Neural progenitor cell (in vitro differentiated cells): ENCODE measurements at regions not wholly inside any gene's neighbourhood (a gene's known extent, or its start where the extent isn't known, plus 50 kb on each side); places are given as distances from the start of the nearest gene placed in this dataset.
A peak's percentile ranks its signal among the peaks of the same experiment; 100 is the strongest.

ENCODE experiments used
- DNase-seq: peaks from one replicate; pipeline ENCODE4 v3.0.0-alpha.2; 2016; ENCODE audit warnings: low spot score
- H2AFZ ChIP-seq: fragments of 200-600 bp; sonication (generic); replicated peaks from 2 replicates; pipeline ENCODE4 v1.6.1; 2016; ENCODE audit warnings: antibody characterized with exemption
- H3F3A ChIP-seq: fragments of 200-600 bp; sonication (generic); 2 replicates; pipeline ENCODE4 v1.6.1; 2016; ENCODE audit warnings: antibody characterized with exemption, low read depth
- H3K27ac ChIP-seq: fragments of 200-600 bp; sonication (generic); 2 replicates; pipeline ENCODE4 v1.5.1; 2016; ENCODE audit warnings: mild to moderate bottlenecking
- H3K27me3 ChIP-seq: fragments of 200-600 bp; sonication (generic); 2 replicates; pipeline ENCODE4 v1.6.1; 2016; ENCODE audit warnings: mild to moderate bottlenecking, moderate library complexity
- H3K36me3 ChIP-seq: fragments of 200-600 bp; sonication (generic); 2 replicates; pipeline ENCODE4 v1.5.1; 2016
- H3K4me1 ChIP-seq: fragments of 200-600 bp; sonication (generic); 2 replicates; pipeline ENCODE4 v1.6.1; 2016; ENCODE audit warnings: mixed run types
- H3K4me2 ChIP-seq: fragments of 200-600 bp; sonication (generic); 2 replicates; pipeline ENCODE4 v1.6.1; 2016
- H3K4me3 ChIP-seq: fragments of 200-600 bp; sonication (generic); 2 replicates; pipeline ENCODE4 v1.5.1; 2016
- H3K79me2 ChIP-seq: fragments of 200-600 bp; sonication (generic); 2 replicates; pipeline ENCODE4 v1.6.1; 2016; ENCODE audit warnings: low read depth
- H3K9ac ChIP-seq: fragments of 200-600 bp; sonication (generic); 2 replicates; pipeline ENCODE4 v1.6.1; 2016
- H3K9me3 ChIP-seq: fragments of 200-600 bp; sonication (generic); 2 replicates; pipeline ENCODE4 v1.5.1; 2016; ENCODE audit warnings: low read depth
- H4K20me1 ChIP-seq: fragments of 200-600 bp; sonication (generic); 2 replicates; pipeline ENCODE4 v1.6.1; 2016; ENCODE audit warnings: low read depth
- H3K27ac Mint-ChIP-seq: 3 replicates; pipeline ENCODE4 v1.8.0; 2021; ENCODE audit warnings: mixed read lengths
- H3K27me3 Mint-ChIP-seq: 2 replicates; pipeline ENCODE4 v1.8.0; 2022; ENCODE audit warnings: low read depth, mild to moderate bottlenecking, inconsistent platforms, moderate library complexity, mixed read lengths; ENCODE audit not compliant: insufficient read depth
- H3K36me3 Mint-ChIP-seq: 3 replicates; pipeline ENCODE4 v1.8.0; 2021; ENCODE audit warnings: mixed read lengths
- H3K4me1 Mint-ChIP-seq: 3 replicates; pipeline ENCODE4 v1.8.0; 2021; ENCODE audit warnings: mixed read lengths
- H3K4me3 Mint-ChIP-seq: 3 replicates; pipeline ENCODE4 v1.8.0; 2021; ENCODE audit warnings: mild to moderate bottlenecking, moderate library complexity, mixed read lengths
- H3K9me3 Mint-ChIP-seq: 3 replicates; pipeline ENCODE4 v1.8.0; 2020; ENCODE audit warnings: mixed read lengths
- EZH2 ChIP-seq: fragments of 200-600 bp; sonication (generic); IDR thresholded peaks from 2 replicates; pipeline ENCODE4 v1.6.1; 2017; ENCODE audit warnings: antibody characterized with exemption, mild to moderate bottlenecking, moderate library complexity
- EZH2phosphoT487 ChIP-seq: fragments of 200-600 bp; sonication (generic); IDR thresholded peaks from 2 replicates; pipeline ENCODE4 v1.6.1; 2017; ENCODE audit warnings: antibody characterized with exemption
- TF ChIP-seq, protein P1 (sequence below): fragments of 200-600 bp; sonication (generic); IDR thresholded peaks from 2 replicates; pipeline ENCODE4 v1.5.1; 2017; ENCODE audit warnings: antibody characterized with exemption, mild to moderate bottlenecking

DNA sequence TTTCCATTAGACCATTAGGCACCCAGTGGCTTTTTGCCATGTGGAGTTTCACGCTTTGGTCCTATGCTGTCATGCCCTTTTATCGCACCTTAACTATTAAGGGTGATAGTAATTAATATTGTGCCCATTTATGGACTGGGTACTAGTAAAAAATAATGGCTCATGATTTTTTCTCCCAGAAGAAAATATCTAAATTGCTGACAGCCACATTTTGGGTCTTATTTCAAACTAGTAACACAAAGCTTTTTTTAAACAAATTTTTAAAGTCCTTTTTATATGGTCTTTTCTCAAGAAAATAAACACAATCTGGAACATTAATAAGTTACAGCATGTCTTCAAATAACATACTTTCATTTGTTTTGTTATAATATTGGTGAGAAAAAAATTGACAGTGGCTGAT, 179.7 kb downstream of the ANKRD7 start:
- H2AFZ ChIP-seq, result no peak overlapping the region
- no peaks in the 10 kb centered on the region for H3F3A ChIP-seq
- no peaks in the 10 kb centered on the region for H4K20me1 ChIP-seq
- H3K27me3 ChIP-seq, result no peaks in the 10 kb centered on the region
- no peaks in the 10 kb centered on the region for H3K4me1 Mint-ChIP-seq
- H3K4me3 Mint-ChIP-seq, result no peak overlapping the region
- H3K4me2 ChIP-seq, result no peak overlapping the region
- H3K79me2 ChIP-seq, result no peaks in the 10 kb centered on the region
- DNase-seq, result no peak
- peaks cover 2% of the 10 kb centered on the region for H3K27me3 Mint-ChIP-seq
- H3K27ac Mint-ChIP-seq, result no peak overlapping the region
- no peaks in the 10 kb centered on the region for H3K9me3 ChIP-seq
- no peaks in the 10 kb centered on the region for H3K36me3 ChIP-seq
- no peaks in the 10 kb centered on the region for H3K4me1 ChIP-seq
- no peaks in the 10 kb centered on the region for H3K9me3 Mint-ChIP-seq
- no peaks in the 10 kb centered on the region for H3K36me3 Mint-ChIP-seq
- H3K9ac ChIP-seq, result no peak overlapping the region
- no peak overlapping the region for H3K4me3 ChIP-seq
- TF ChIP-seq EZH2phosphoT487 (no peak), EZH2 (no peak)
- TF ChIP-seq, protein P1, sequence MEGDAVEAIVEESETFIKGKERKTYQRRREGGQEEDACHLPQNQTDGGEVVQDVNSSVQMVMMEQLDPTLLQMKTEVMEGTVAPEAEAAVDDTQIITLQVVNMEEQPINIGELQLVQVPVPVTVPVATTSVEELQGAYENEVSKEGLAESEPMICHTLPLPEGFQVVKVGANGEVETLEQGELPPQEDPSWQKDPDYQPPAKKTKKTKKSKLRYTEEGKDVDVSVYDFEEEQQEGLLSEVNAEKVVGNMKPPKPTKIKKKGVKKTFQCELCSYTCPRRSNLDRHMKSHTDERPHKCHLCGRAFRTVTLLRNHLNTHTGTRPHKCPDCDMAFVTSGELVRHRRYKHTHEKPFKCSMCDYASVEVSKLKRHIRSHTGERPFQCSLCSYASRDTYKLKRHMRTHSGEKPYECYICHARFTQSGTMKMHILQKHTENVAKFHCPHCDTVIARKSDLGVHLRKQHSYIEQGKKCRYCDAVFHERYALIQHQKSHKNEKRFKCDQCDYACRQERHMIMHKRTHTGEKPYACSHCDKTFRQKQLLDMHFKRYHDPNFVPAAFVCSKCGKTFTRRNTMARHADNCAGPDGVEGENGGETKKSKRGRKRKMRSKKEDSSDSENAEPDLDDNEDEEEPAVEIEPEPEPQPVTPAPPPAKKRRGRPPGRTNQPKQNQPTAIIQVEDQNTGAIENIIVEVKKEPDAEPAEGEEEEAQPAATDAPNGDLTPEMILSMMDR, result no peak
- H3K27ac ChIP-seq, result no peak overlapping the region

DNA sequence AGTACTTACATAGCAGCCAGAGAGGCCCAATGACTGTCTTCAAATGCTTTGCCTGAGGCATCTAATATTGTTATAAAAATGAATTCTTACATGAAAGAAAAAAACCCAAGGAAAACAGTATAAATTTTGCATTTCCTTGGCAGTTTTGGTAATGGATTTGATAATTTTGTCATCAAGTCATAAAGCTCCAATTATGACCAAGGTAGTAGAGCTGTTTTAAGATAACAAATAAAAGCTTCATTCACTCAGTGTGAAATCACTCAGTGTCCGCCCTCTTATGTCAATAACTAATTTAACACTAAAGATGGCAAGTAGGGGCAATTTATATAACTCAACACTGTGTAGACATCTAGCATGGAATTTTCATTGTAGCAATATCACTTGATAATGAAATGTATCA, 193.9 kb downstream of the ANKRD7 start:
- no peak for DNase-seq
- H3K4me1 ChIP-seq, result no peaks in the 10 kb centered on the region
- H4K20me1 ChIP-seq, result no peaks in the 10 kb centered on the region
- H3K4me2 ChIP-seq, result no peak overlapping the region
- TF ChIP-seq EZH2, result no peak
- TF ChIP-seq EZH2phosphoT487, result no peak
- TF ChIP-seq, protein P1, result no peak
- Mint-ChIP-seq H3K9me3 (no peaks in the 10 kb centered on the region), H3K27me3 (no peaks in the 10 kb centered on the region), H3K36me3 (no peaks in the 10 kb centered on the region), H3K4me1 (no peaks in the 10 kb centered on the region), H3K27ac (no peak overlapping the region), H3K4me3 (no peak overlapping the region)
- no peak overlapping the region for H3K9ac ChIP-seq
- H3F3A ChIP-seq, result no peaks in the 10 kb centered on the region
- H3K27ac ChIP-seq, result no peak overlapping the region
- no peaks in the 10 kb centered on the region for H3K79me2 ChIP-seq
- H3K9me3 ChIP-seq, result no peaks in the 10 kb centered on the region
- H3K36me3 ChIP-seq, result no peaks in the 10 kb centered on the region
- no peaks in the 10 kb centered on the region for H3K27me3 ChIP-seq
- H3K4me3 ChIP-seq, result no peak overlapping the region
- H2AFZ ChIP-seq, result no peak overlapping the region

DNA sequence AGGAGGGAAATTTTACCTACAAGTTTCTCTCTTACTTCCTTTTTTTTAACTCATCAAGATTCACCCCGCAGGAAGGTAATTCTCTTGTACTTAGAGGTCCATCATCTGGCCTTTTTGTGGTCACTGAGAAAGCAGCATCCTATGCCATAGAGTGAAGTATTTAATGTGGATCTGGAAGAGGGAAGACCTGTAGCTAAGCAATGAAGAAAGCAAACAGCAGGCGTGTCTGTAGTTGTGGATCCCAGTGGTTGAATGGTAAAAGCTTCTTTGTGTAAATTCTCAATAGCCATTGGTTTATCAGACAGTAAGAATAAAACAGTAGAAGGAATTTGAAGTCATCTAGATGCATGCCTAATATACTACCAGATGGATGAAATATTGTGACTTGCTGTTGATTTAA, 196.4 kb downstream of the ANKRD7 start:
- H3K27me3 Mint-ChIP-seq, result no peaks in the 10 kb centered on the region
- peak overlapping the region; percentile 78 for H2AFZ ChIP-seq
- H3K27ac ChIP-seq, result no peak overlapping the region
- no peaks in the 10 kb centered on the region for H3K4me1 ChIP-seq
- H3F3A ChIP-seq, result no peaks in the 10 kb centered on the region
- no peaks in the 10 kb centered on the region for H3K79me2 ChIP-seq
- H3K4me2 ChIP-seq, result no peak overlapping the region
- H3K4me3 Mint-ChIP-seq, result no peak overlapping the region
- no peak overlapping the region for H3K27ac Mint-ChIP-seq
- H3K4me3 ChIP-seq, result no peak overlapping the region
- DNase-seq, result no peak
- TF ChIP-seq EZH2 (no peak), EZH2phosphoT487 (no peak)
- TF ChIP-seq, protein P1, result no peak
- no peaks in the 10 kb centered on the region for H3K27me3 ChIP-seq
- H3K36me3 Mint-ChIP-seq, result no peaks in the 10 kb centered on the region
- no peak overlapping the region for H3K9ac ChIP-seq
- H3K9me3 ChIP-seq, result no peaks in the 10 kb centered on the region
- H4K20me1 ChIP-seq, result no peaks in the 10 kb centered on the region
- no peaks in the 10 kb centered on the region for H3K9me3 Mint-ChIP-seq
- no peaks in the 10 kb centered on the region for H3K36me3 ChIP-seq
- H3K4me1 Mint-ChIP-seq, result no peaks in the 10 kb centered on the region

DNA sequence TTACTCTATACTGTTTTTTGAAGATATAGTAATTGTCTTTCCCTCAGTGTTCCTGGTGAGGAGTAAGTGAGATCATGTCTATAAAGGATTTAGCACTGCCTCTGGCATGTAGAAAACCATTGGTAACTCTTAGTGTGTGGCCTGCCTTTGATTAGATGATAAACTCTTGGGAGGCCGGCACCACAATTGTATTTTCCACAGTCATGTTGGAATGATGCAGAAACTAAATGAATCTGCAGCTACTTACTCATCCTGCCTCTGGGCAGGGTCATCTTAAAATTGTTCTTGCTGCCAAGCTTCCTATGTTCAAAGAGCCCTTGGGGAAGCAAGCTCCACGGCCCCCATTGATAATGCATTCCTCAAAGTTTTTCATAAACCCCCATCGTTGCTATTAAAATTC, 204.6 kb downstream of the ANKRD7 start:
- DNase-seq, result no peak
- no peak overlapping the region for H3K4me2 ChIP-seq

More for the DNA sequence above, 204.6 kb downstream of the ANKRD7 start:
- Mint-ChIP-seq H3K36me3 (no peaks in the 10 kb centered on the region), H3K9me3 (peaks cover 4% of the 10 kb centered on the region), H3K4me3 (no peak overlapping the region), H3K27me3 (no peaks in the 10 kb centered on the region), H3K4me1 (no peaks in the 10 kb centered on the region), H3K27ac (no peak overlapping the region)
- TF ChIP-seq EZH2, result no peak
- TF ChIP-seq, protein P1, result no peak
- TF ChIP-seq EZH2phosphoT487, result no peak
- Histone ChIP-seq H3K36me3 (no peaks in the 10 kb centered on the region), H3F3A (no peaks in the 10 kb centered on the region), H3K79me2 (no peaks in the 10 kb centered on the region), H3K9me3 (no peaks in the 10 kb centered on the region), H3K4me3 (no peak overlapping the region), H4K20me1 (no peaks in the 10 kb centered on the region), H3K9ac (no peak overlapping the region), H3K27me3 (no peaks in the 10 kb centered on the region), H2AFZ (no peak overlapping the region), H3K4me1 (no peaks in the 10 kb centered on the region), H3K27ac (no peak overlapping the region)
